DMS 273 treated with DMSO at 0.1 percent for 48 hours (cell line): ENCODE measurements at regions not wholly inside any gene's neighbourhood (a gene's known extent, or its start where the extent isn't known, plus 50 kb on each side); places are given as distances from the start of the nearest gene placed in this dataset.
"Not testable (repeated sequence)": the region's sequence is repeated elsewhere in the genome, so short reads cannot be mapped to it uniquely, and the experiment has no call there.

Source experiments
- DNase-seq: peaks from one replicate; lab custom pipeline; 2025; lab: John Stamatoyannopoulos, UW

DNA sequence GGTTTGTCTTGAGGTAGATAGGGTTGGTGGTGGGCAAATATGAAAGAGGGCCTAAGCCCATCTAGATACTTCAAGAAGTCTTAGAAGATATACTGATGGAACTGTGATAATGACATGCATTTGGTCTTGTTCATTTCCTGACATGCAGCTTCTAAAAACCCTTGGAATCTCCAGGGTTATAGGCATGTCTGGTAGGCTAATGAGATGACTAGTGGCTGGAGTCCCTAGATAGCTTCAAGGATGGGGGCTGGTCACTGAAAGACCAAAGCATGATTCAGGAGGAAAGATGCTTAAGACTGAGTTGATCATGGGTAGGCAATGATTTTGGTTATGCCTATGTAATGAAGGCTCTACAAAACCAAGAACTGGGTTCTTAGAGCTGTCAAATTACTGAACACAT is 217.9 kb upstream of the MOCS1 start:
- no peak for DNase-seq

DNA sequence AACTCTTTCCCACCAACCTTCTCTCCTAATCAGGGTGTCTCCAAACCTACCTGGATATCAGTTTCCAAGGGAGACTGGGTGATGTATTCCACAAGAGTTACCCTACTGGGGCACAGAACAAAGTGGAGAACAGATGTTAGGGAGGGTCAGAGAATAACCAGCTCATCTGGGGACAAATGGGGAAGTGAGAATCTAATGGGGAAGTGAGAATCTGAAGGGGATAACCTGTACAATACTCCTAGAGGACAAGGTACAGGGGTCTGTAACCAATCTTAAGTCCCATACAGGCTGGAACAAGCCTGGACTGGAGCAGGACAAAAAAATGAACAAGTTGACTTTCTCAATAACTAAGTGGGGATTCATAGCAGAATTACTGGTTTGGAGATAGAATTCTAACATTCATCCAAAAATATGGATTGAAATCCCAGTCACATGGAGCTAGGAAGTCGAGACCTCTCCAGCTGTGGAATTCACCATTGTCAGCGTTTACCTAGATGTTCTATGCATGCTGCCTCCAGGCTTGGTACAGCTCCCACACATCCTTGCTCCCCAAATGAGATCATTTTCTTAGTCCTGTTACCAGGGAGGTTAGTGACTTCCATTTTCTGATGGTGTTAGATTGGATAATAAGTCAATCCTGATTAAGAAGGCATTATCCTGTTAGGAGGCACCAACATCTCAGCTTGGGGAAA is 214.8 kb upstream of the MOCS1 start:
- DNase-seq, result no peak

DNA sequence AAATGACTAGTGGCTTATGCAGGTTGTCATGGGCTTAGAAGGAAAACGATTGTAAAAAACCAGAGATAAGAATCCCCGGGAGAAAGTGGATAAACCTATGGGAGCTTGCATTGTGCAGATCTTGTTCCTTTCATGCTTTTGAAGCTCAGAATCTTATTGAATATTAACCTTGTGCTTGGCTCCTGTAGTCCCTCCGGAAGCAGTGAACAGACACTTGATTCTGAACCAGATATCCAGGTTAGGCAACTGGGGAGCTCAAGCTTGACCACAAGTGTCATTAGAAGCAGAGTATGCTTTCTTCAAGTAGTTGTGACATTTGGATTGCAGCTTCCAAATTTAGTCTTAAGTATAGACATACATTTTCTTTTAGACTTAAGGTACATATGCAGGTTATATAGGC is 212.6 kb upstream of the MOCS1 start:
- no peak for DNase-seq

DNA sequence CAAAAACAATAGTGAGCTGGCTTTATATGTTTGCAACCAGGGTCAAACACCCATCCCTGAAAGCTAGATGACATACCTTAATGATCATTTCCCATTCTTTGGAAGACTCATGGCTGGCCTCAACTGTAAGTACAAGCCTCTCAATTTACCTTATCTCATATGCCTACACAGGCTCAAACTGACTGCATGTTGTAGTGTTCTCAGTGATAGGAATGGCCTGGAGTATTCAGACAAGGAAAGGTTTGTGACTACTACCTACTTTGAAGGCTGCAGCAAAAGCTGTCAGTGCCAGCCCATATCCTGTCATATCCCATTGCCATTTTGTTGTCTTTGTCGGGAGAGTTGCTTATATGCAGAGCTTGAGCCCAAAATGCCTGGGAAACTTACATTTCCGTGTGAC is 205.2 kb upstream of the MOCS1 start:
- no peak for DNase-seq

DNA sequence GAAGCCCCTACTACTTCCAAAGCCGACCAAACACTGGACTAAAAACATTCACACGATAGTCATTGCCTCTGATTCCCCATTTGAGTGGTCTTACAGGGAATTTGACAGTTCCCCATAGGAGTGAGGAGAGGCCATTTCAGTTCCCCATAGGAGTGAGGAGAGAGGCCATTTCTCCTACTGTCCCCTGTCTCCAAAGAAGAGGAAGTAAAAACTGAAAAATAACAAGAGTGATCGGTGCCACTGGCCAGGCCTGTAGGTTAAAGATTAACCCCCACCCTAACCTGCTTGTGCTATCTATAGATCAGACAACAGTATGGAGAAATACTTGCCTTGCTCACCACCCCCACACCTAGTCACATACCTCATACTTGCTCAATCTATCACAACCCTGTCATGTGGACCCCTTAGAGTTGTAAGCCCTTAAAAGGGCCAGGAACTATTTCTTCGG is 204.0 kb upstream of the MOCS1 start:
- no peak for DNase-seq

DNA sequence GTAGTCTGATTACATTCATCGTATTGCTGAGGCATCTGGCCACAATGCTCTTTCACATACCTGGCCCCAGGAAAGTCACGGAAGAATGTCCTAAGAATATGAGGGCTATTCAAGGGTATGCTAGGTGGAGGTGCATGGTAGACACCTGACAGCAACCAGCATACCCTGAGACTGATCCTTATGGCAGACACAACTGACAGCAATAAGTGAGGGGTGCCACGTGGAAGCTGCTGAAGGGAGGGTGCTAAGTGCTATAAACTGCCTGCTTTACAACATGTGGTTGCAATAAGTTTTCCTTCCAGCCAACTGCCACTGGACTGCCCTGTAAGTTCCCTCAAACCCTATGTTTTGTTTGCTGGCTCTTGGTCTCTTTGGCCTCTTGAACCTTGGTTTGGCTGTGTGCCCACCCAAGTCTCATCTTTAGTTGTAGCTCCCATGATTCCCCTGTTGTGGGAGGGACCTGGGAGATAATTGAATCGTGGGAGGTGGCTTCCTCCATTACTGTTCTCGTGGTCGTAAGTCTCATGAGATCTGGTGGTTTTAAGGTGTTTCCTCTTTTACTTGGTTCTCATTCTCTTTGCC is 201.3 kb upstream of the MOCS1 start:
- no peak for DNase-seq

DNA sequence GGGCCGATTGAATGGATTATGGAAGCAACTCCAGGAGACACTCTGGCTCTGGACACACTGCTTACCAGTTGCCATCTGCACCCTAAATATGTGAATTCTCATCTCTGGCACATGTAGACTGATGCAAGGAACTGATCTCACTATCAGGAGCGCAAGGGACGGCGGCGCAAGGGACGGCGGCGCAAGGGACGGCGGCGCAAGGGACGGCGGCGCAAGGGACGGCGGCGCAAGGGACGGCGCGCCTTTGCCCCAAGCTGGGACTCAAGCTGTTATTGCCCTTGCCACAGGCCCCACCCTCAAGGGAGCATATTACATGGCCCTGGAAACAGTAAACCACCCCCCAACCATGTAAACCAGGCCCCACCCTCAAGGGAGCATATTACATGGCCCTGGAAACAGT is 199.7 kb upstream of the MOCS1 start:
- DNase-seq, result not testable (repeated sequence)

DNA sequence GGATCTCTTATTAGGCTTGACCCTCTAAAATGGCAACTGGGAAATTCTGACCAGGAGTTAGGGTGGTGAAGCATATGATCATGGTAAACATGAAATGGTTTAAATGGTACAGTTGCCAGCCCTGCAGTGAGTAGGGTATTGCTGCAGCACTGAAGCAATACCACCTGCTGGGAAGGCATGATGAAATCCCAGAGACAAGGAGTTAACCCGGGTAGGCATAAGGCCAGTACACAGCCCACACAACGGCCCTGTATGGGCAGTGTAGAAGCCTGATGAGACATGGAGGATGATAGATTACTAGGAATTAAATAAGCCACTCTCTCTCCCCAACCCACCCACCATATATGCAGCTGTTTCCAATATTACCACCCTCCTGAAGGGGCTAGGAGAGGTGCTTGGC is 197.4 kb upstream of the MOCS1 start:
- no peak for DNase-seq

DNA sequence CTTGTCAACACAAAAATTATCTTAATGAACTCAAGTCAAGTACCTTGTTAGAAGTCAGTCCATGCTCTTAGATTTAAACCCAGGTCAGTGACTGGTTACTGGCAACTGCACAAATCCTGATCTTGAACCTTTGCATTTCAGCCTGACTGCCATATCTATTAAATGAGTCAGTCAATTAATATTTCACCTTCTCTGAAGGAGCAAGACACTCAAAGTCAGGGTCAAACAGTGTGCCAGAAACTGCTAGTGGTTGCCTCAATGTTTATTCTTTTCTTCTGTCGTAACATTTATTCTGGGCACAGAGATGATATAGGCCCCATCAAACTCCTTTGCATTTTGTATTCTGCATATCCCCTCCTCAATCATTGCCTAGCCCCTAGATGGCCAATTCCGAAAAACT is 193.9 kb upstream of the MOCS1 start:
- DNase-seq, result no peak

DNA sequence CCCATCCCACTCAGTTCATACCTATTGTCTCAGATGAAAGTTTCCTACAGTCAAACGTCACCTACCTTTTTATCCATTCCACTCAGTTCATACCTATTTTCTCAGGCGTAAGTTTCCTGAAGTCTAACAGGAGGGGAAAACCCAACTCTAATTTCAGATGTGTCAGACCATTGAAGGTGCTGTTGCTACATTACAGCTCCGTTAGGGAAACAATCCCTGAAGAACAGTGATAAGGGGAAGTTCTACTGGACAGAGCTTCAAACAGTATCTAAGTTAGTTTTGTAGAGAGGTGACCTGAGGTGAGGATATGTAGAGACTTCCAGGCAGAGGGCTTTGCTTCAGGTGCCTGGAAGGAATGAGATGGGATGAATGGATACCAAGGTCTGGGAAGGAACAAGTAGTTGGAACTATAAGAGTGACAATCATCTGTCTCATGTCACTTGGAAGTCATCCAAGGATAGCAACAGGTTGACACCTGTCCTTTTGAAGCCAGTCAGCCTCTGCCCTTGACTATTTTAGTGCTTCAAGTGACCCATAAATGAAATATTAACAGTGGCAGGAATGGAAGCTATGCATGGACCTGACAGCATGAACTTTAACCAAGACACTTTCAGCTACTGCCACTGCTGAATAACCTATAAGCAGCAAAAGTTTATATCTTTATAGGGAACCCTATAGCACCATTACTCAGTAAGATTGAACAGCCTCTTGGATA is 191.6 kb upstream of the MOCS1 start:
- no peak for DNase-seq

DNA sequence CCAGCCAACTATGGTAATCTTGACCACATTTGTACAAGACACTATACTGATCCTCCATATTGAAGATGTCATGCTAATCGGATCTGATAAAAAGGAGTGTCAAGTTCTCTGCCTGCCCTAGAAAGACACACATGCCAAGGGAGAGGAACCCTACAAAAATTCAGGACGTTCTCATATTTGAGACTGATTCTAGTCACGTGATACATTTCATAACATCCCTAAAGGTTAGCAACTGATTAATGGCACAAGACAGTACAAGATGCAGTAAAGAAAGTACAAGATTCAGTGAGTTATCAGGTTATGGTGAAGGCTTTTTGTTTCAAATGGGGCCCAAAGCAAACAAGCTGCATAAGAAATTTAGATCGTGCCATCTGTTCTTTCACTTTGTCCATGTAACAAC is 190.7 kb upstream of the MOCS1 start:
- no peak for DNase-seq

DNA sequence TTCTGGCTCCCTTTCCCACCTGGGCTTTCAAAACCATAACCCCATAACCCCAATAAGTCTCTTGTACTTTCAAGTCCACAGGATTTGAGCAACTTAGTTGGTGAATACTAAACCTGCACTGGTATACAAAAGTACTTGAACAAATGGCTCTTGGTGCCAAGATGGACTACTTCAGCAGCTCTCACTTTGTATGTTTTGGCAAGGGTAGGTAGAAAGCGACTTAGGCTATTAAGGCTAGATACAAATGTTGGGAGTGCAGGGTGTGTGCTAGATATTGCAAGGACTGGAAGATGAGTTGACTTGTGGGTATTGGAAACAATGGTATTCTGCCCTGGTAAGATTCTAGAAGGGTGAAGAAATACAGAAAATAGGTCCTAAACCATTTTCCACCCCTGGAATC is 182.6 kb upstream of the MOCS1 start:
- DNase-seq, result no peak

DNA sequence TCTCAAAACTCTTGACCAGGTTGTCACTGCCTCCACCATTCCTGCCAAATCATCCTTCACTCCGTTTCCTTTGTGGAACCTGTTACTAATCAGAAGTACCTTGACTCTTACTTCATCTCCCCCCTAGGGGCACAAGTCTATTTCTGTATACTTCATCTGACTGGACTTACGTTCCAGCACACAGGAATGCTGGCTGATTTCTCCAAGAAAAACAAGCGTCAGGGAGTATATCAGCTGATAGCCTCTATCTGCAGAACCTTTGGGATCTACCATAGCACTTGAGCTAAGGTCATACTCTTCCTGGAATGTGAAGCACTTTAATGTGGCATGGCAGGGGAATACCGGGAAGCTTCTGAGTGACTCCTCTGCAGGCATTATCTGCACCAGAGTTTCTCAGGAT is 178.1 kb upstream of the MOCS1 start:
- no peak for DNase-seq

DNA sequence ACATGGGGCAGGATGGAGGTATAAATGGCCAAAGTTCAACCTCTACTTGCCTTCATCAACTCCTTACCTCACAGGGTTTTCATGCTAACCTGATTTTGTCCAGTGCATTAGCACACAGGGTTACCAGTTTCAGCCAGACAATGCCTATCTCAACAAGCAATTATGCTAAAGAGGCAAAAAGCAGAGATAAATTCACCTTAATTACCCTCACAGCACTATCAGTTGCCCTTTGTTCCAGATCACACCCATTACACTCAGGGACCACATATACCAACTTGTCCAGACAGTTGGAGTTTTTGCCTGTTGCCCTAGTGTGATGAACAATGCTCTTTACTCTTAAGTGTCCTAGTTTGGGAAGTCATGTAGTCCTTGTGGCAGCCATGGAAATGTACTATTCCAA is 174.5 kb upstream of the MOCS1 start:
- DNase-seq, result no peak

DNA sequence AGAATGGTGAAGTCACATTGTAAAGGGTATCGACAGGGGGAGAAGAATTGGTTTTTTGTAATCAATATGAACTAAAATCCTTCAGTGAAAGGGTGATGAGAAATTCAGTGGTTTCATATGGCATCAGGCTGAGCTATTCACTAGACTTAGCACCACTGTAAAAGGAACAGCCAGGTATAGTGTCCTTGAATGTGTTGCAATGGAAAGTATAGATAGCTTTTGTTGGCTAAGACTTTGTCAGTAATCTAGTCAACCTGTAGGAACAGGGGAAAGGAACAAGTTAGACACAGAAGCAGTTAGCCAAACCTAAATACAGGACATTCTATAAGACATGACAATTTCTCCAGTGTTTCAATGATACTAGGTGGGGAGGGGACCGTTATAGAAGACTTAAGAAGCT is 172.6 kb upstream of the MOCS1 start:
- no peak for DNase-seq

DNA sequence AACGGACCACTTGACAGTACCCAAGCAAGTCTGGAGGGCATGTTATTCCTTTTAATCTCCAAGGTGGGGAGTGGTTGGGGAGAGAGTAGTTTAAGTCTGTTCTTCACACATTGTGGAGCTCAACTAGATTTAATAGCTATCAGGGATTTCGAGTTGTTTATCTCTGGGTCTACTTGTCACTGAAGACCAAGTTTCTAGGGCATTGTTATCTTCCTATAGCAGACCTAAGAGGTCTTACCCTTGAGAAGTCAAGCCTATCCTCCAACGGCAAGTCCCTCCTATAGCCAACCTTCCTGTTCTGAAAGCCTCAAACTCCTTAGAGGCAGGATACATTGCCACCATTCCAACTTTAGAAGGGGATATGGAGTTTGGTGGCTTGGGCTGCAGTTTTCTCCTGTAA is 164.5 kb upstream of the MOCS1 start:
- no peak for DNase-seq

DNA sequence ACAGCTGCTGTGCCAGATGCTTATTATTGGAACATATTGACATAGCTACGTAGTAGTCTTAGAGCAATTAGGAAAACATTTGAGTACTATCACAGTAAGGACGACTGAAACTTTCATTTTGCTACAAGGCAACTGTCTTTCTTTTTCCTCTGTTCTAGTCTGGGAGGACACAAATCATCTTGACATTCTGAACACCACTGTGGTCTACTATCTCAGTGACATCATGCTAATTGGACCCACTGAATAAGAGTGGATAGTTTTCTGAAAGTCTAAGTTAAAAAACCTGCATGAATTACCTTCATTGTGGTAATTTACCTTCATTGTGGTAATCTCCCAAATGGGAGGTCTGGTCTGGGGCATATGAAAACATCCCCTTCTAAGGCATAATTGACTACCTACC is 163.3 kb upstream of the MOCS1 start:
- DNase-seq, result no peak

DNA sequence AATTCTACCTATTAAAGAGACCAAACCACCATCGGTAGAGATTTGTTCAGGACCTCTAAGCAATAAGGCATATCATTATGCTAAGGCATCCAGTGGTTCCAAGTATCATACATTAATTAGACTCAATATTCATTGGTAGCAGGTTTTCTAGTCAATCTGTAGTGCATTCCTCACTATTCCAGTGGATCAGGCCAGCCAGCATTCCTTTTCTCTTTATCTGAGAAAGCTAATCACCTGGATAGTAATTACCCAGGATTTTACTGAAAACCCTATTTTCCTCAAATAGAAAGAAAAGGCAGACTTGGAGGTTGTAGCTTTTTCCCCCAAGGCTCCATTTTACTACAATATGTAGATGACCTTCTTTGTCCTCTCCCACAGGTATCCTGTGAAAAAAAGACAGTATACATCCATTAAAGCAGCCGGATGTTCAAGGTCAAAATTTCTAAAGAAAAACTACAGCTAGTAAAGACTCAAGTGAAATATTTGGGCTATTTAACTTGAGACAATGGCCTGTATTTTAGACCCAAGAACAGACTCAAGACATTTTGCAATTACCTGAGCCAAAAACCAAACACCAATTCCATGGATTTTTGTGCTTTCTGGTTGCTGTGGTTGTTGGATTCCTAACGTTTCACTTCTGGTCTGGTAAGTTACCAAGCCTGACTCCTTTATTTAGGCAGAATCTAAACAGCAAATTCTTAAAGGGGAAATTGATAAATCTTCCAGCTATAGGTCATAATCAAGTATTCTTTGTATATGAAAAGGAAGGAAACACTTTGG is 149.1 kb upstream of the MOCS1 start:
- no peak for DNase-seq

DNA sequence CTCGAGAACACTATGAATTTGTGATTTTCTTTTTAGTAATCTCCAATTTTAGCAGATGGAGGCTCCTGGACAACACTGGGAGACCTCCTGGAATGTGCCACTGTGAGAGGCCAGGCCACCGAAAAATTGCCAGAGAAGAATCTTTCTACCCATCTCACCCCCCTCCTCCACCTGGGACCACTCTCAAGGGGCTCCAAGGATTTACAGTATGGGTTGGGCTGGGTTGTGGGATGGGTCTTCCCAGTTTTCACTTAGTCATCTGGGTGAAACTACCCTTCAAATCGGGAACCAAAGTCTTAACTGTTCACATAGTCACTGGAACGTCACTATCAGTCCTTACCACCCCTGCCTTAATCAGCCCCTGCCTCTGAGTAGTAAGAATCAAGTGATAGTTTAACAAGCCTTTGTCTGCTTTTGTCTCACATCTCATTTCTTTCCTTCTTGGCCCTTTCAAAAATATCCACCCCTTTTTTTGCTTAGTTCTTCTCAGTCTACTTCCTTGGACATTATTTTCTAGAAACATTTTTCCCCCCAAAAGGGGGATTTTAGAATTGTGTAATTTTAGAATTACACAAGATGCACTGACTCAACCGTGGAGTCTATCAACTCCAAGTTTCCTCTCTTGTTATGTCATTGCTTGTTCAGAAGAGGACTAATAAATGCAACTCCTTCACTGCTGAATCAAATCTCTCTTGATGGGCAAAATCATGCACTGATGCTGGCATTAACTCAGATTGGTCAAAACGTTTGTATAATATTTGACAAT is 148.2 kb upstream of the MOCS1 start:
- no peak for DNase-seq

DNA sequence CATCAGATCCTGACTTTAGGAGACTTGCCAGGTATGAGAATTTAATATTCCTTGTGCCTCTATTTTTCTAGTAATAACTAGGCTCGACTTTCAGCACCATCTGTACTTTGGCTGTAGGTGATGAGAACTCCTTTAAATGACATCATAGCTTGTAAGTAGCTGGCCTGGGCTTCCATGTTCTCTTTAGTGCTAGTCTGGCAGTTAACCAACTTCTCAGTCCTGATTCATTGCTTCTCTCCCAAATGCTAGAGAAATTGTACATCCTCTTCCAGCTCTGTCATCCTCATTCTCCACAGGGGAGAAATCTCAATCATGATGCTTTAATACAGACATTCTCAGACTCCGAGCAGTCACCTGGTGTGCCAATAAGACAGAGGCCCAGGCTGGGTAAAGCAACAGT is 143.5 kb upstream of the MOCS1 start:
- no peak for DNase-seq

DNA sequence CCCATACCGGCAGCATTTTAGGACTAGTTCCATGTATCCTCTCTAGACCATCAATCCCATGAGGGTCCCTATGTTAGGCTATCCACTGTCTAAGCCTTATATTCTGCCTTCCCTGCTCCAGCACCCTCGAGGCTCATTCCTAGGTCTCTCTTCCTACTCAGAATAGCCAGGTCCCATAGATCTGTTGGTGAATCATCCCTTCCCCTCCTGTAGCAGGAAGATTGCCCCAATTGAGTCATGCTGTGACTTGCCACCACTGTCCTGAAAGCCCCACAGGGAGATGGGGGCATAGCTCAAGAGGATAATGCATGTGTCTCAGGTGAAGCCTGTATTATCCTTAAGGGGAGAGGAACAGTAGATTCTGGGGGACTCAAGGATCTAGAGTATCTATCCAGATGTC is 143.1 kb upstream of the MOCS1 start:
- DNase-seq, result no peak

DNA sequence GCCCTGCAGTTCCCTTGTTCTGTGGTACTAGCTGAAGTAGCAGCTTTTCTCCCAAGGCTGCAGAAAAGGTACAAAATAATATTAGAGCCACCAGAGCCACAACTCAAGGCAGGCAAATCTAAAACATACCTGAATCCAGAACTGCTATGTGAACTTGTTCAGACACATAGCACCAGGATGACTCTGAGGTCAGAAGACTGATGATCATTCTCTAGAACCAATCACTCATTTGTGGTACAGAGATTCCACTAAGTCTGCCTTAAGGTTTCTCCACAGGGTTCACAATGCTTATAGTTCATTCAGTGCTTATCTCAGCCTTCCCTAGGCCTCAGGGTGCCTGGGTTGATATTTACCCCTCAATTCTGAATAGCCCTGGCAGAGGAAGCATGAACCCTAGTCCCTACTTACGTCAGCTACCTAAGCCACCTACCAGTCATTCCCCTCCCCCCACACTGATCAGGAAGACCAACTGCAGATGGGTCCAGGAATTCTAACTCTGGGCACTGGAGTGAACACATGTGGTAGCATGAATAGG is 140.9 kb upstream of the MOCS1 start:
- no peak for DNase-seq
